AG04450 (cell line): ENCODE measurements at regions not wholly inside any gene's neighbourhood (a gene's known extent, or its start where the extent isn't known, plus 50 kb on each side); places are given as distances from the start of the nearest gene placed in this dataset. TPM values are rescaled to one million over a fixed set of nuclear protein-coding genes. Genes with fewer than 3 reads are reported as not detected.

ENCODE experiments used
- CTCF ChIA-PET: fragments of 300-600, 350-600 bp; formaldehyde crosslinking; extraction: SDS; loops from one replicate; lab custom pipeline; 2022; ENCODE audit warnings: antibody characterized with exemption, inconsistent platforms; lab: Charles Lee
- POLR2A ChIA-PET: fragments of 350-600 bp; formaldehyde crosslinking; extraction: SDS; loops from one replicate; lab custom pipeline; 2021; ENCODE audit warnings: antibody characterized with exemption, inconsistent platforms; lab: Yijun Ruan, JAX
- DNase-seq: peaks from one replicate; pipeline ENCODE4 v3.0.0-alpha.2; 2011; ENCODE audit warnings: low read depth, low spot score
- H3K27ac ChIP-seq: one replicate; pipeline ENCODE4 v1.5.1; 2012; ENCODE audit warnings: low read depth, low read length, control low read depth
- H3K27me3 ChIP-seq: one replicate; pipeline ENCODE4 v1.6.0; 2012; ENCODE audit warnings: low read length; ENCODE audit not compliant: control insufficient read depth, insufficient read depth
- H3K4me3 ChIP-seq: 2 replicates; pipeline ENCODE4 v1.5.1; 2011; ENCODE audit warnings: mild to moderate bottlenecking, low read depth, low read length, control low read depth
- H3K9me3 ChIP-seq: 2 replicates; pipeline ENCODE4 v1.5.1; 2012; ENCODE audit warnings: low read length; ENCODE audit not compliant: control insufficient read depth, insufficient read depth
- CTCF ChIP-seq: IDR thresholded peaks from 2 replicates; pipeline ENCODE4 v1.5.1; 2011; ENCODE audit warnings: low read depth, low read length, control low read depth, inconsistent platforms
- small RNA-seq: library from RNA; depleted of rRNA; stranded (forward); fragments of <200 nt; gene quantifications from one replicate; pipeline ENCODE3, GENCODE V24; 2012; ENCODE audit warnings: low read depth; ENCODE audit not compliant: insufficient read length

GRCh38 chr16:62089715-62090114 lies 53.5 kb upstream of the CDH8 start:
- no peak for DNase-seq
- no peak for TF ChIP-seq CTCF
- CTCF ChIA-PET, result no interaction called here
- H3K27me3 ChIP-seq, result no peaks in the 10 kb centered on the region
- H3K27ac ChIP-seq, result no peak overlapping the region
- H3K4me3 ChIP-seq, result no peak overlapping the region
- POLR2A ChIA-PET, result no interaction called here
- peaks cover 8% of the 10 kb centered on the region for H3K9me3 ChIP-seq

- no peak overlapping the region for H3K4me3 ChIP-seq
- ChIA-PET CTCF (no interaction called here), POLR2A (no interaction called here)
- no peak overlapping the region for H3K27ac ChIP-seq
- TF ChIP-seq CTCF, result no peak
- DNase-seq, result no peak
- peaks cover 3% of the 10 kb centered on the region for H3K9me3 ChIP-seq
- no peaks in the 10 kb centered on the region for H3K27me3 ChIP-seq
Measured at GRCh38 chr16:62088731-62089410, 52.6 kb upstream of the CDH8 start.

Small RNA genes lying in the stretch of these regions (small RNA-seq; reads per million reads assigned to genes)
- gene AC009101.1 (not detected), gene AC009161.2 (not detected), gene AC018846.1 (not detected), gene AC138305.3 (not detected), gene RNU6-21P (not detected)
